Endothelial cell of umbilical vein (primary cell): ENCODE measurements at regions not wholly inside any gene's neighbourhood (a gene's known extent, or its start where the extent isn't known, plus 50 kb on each side); places are given as distances from the start of the nearest gene placed in this dataset.

ENCODE experiments used
- EZH2 ChIP-seq: IDR thresholded peaks from 2 replicates; pipeline ENCODE4 v1.6.1; 2012; ENCODE audit warnings: borderline replicate concordance, low read depth, mild to moderate bottlenecking, moderate library complexity, low read length, inconsistent platforms; ENCODE audit not compliant: severe bottlenecking
- FOS ChIP-seq: IDR thresholded peaks from 2 replicates; pipeline ENCODE4 v1.6.1; 2011; ENCODE audit warnings: mild to moderate bottlenecking, low read length, moderate library complexity, borderline replicate concordance; ENCODE audit not compliant: insufficient read depth
- GATA2 ChIP-seq: IDR thresholded peaks from 2 replicates; pipeline ENCODE4 v1.7.0; 2011; ENCODE audit warnings: low read depth, mild to moderate bottlenecking, moderate library complexity, mixed read lengths, low read length; ENCODE audit not compliant: insufficient read length, insufficient read depth
- MYC ChIP-seq: IDR thresholded peaks from one replicate; pipeline ENCODE4 v1.6.1; 2011; ENCODE audit warnings: mild to moderate bottlenecking, low read depth, low read length
- POLR2A ChIP-seq: IDR thresholded peaks from 2 replicates; pipeline ENCODE4 v1.6.1; 2012; ENCODE audit warnings: low read depth, mild to moderate bottlenecking, control low read depth, low read length
- POLR2AphosphoS5 ChIP-seq: IDR thresholded peaks from 2 replicates; pipeline ENCODE4 v1.6.1; 2012; ENCODE audit warnings: low read depth, mild to moderate bottlenecking, control low read depth, low read length, moderate library complexity; ENCODE audit not compliant: insufficient read depth
- TF ChIP-seq, protein P1 (sequence below), 2 donors: IDR thresholded peaks; 1 replicate in 1 of 2; 2 replicates in 1 of 2; pipeline ENCODE4 v1.5.1; 2011; ENCODE audit warnings: low read length in 2 of 2, mild to moderate bottlenecking in 2 of 2, moderate library complexity in 2 of 2, control low read depth in 1 of 2, inconsistent platforms in 1 of 2, low read depth in 1 of 2; ENCODE audit not compliant: insufficient read depth in 1 of 2; ENCODE audit errors: extremely low read depth in 1 of 2
- TF ChIP-seq, protein P2 (sequence below): IDR thresholded peaks from 2 replicates; pipeline ENCODE4 v1.6.1; 2011; ENCODE audit not compliant: insufficient read depth, insufficient read length

DNA sequence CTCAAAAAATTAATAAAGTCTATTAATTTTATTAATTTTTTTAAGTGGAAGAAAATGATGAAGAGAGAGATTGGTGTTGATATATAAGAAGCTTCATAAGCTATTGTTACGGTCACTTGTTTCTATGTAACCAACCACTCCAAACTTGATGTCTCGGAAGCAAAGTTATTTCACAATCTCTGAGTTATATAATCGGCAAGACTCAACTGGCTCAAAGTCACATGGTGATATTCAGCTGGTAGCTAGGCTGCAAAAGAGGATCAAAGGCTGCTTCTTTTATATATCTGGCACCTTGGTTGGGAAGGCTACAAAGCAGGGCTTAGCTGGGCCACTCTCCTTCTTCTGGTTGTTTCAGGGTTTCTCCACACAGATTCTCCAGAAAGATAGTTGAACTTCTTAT lies 245.1 kb upstream of the ARHGAP42 start:
- TF ChIP-seq, protein P1, sequence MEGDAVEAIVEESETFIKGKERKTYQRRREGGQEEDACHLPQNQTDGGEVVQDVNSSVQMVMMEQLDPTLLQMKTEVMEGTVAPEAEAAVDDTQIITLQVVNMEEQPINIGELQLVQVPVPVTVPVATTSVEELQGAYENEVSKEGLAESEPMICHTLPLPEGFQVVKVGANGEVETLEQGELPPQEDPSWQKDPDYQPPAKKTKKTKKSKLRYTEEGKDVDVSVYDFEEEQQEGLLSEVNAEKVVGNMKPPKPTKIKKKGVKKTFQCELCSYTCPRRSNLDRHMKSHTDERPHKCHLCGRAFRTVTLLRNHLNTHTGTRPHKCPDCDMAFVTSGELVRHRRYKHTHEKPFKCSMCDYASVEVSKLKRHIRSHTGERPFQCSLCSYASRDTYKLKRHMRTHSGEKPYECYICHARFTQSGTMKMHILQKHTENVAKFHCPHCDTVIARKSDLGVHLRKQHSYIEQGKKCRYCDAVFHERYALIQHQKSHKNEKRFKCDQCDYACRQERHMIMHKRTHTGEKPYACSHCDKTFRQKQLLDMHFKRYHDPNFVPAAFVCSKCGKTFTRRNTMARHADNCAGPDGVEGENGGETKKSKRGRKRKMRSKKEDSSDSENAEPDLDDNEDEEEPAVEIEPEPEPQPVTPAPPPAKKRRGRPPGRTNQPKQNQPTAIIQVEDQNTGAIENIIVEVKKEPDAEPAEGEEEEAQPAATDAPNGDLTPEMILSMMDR (IDR thresholded peaks at IDR 0.05; ENCODE audit: extremely low read depth in 1 of 2, insufficient read depth in 1 of 2, low read depth in 1 of 2, low read length in 2 of 2), result no peak
- TF ChIP-seq POLR2A (no peak), EZH2 (no peak), FOS (no peak), POLR2AphosphoS5 (no peak), GATA2 (no peak), MYC (no peak)
- TF ChIP-seq, protein P2, sequence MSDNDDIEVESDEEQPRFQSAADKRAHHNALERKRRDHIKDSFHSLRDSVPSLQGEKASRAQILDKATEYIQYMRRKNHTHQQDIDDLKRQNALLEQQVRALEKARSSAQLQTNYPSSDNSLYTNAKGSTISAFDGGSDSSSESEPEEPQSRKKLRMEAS, result no peak
